ENCODE measurements at regions not wholly inside any gene's neighbourhood (a gene's known extent, or its start where the extent isn't known, plus 50 kb on each side); places are given as distances from the start of the nearest gene placed in this dataset.

DNA sequence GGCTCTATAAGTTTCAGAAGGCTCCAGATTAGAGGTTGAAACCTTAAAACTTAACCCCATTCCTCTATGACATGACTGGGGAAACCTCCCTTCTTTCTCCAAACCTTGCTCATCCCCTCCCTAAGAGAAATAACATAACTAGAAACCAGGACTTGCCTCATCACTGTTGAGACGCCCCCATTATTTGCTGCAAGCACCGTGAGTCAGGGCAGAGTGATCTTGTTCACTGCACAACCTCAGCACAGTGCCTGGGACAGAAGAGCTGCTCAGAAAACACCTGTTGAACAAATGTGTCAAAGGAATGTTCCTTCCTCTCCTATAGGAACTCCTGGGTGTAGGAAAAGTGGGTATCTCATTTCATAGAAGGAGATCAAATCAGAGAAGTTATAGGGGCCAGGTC lies 132.7 kb upstream of the CTAGE1 start:
- no peak for DNase-seq
- TF ChIP-seq, protein P1, sequence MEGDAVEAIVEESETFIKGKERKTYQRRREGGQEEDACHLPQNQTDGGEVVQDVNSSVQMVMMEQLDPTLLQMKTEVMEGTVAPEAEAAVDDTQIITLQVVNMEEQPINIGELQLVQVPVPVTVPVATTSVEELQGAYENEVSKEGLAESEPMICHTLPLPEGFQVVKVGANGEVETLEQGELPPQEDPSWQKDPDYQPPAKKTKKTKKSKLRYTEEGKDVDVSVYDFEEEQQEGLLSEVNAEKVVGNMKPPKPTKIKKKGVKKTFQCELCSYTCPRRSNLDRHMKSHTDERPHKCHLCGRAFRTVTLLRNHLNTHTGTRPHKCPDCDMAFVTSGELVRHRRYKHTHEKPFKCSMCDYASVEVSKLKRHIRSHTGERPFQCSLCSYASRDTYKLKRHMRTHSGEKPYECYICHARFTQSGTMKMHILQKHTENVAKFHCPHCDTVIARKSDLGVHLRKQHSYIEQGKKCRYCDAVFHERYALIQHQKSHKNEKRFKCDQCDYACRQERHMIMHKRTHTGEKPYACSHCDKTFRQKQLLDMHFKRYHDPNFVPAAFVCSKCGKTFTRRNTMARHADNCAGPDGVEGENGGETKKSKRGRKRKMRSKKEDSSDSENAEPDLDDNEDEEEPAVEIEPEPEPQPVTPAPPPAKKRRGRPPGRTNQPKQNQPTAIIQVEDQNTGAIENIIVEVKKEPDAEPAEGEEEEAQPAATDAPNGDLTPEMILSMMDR (IDR thresholded peaks at IDR 0.05), result no peak
- ATAC-seq, result no peak
- H3K27ac ChIP-seq, result no peak overlapping the region
- H3K4me1 ChIP-seq, result no peaks in the 10 kb centered on the region
- no peaks in the 10 kb centered on the region for H3K9me3 ChIP-seq
- no peak overlapping the region for H3K4me3 ChIP-seq
- no peaks in the 10 kb centered on the region for H3K27me3 ChIP-seq
- H3K36me3 ChIP-seq, result no peaks in the 10 kb centered on the region
- intact Hi-C loops (cut with DNase I), result no loop called here

DNA sequence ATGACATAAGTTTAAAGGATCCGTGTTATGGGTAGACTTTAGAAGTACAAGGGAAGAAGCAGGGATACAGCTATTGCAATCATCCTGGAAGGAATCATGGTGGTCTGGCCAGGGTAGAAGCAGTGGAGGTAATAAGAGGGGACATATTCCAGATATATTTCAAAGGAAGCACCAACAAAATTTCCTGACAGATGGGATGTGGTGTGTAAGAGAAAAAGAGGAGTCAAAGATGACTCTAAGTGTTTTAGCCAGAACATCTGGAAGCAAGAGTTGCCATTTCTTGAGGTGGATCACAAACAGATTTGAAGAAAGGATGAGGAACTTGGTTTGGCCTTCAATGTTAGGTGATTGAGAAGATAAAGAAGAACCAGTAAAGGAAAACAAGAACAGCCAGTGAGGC lies 133.1 kb upstream of the CTAGE1 start:
- DNase-seq, result no peak
- intact Hi-C loops (cut with DNase I), result no loop called here

DNA sequence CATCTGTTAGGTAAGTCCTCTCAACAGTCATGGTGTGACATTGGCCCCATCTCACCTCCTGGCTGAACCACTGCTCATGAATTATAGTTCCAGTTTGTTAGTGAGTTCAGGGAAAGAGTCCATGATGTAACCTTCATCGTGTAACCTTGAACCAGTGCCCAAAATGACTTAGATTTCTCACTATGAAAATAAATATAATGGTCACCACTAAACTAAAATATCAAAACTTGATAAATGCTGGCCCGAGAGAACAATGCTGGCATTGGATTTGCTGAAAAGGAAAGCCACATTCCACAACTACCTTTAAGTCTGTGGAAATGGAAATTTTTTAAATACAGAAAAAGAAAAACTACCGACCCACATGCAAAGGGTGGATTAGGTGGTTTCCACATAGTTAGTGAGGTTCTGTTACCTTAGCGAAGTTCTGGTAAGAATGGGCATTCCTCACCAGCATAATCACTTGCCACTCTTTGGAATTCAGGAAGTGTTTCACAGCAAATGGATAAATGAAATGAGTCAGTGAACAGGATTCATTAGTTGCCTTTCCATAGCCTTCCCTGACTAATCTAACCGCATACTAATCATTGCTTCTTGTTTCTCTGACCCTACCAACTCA lies 133.9 kb upstream of the CTAGE1 start:
- no peak for DNase-seq
- no peaks in the 10 kb centered on the region for H3K36me3 ChIP-seq
- no peaks in the 10 kb centered on the region for H3K9me3 ChIP-seq
- TF ChIP-seq, protein P1 (IDR thresholded peaks at IDR 0.05), result no peak
- H3K4me3 ChIP-seq, result no peak overlapping the region
- H3K27ac ChIP-seq, result no peak overlapping the region
- H3K4me1 ChIP-seq, result no peaks in the 10 kb centered on the region
- H3K27me3 ChIP-seq, result no peaks in the 10 kb centered on the region
- intact Hi-C loops (cut with DNase I), result no loop called here
- peak; percentile 54 for ATAC-seq

More for the DNA sequence above, 133.1 kb upstream of the CTAGE1 start:
- no peaks in the 10 kb centered on the region for H3K27me3 ChIP-seq
- no peaks in the 10 kb centered on the region for H3K4me1 ChIP-seq
- H3K27ac ChIP-seq, result no peak overlapping the region
- H3K4me3 ChIP-seq, result no peak overlapping the region
- no peak for ATAC-seq
- no peaks in the 10 kb centered on the region for H3K9me3 ChIP-seq
- TF ChIP-seq, protein P1 (IDR thresholded peaks at IDR 0.05), result no peak
- no peaks in the 10 kb centered on the region for H3K36me3 ChIP-seq

DNA sequence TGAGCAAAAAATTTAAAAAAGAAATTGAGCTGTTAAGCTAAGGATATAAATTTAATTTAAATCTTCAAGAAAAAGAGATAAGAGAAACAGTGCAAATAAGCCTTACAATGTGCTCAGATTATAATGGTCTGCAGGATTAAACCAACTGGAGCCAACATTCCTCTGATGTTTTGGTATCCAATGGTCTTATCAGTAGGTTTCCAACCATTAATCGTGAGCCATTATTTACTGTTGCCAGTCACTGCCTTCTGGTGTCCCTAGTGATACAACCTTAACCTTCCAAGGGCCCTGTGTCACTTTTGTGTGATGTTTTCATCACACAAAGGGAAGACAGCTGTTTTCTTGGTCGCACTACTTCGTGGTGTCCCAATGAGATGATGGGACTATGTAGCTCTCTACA lies 134.5 kb upstream of the CTAGE1 start:
- no peak for DNase-seq
- no peak for ATAC-seq
- Histone ChIP-seq H3K4me1 (no peaks in the 10 kb centered on the region), H3K27me3 (peaks cover 0 to 4% of the 10 kb centered on the region in 2 donors), H3K27ac (no peak overlapping the region), H3K9me3 (no peaks in the 10 kb centered on the region), H3K36me3 (no peaks in the 10 kb centered on the region), H3K4me3 (no peak overlapping the region)
- TF ChIP-seq, protein P1 (IDR thresholded peaks at IDR 0.05), result no peak
- intact Hi-C loops (cut with DNase I), result no loop called here

DNA sequence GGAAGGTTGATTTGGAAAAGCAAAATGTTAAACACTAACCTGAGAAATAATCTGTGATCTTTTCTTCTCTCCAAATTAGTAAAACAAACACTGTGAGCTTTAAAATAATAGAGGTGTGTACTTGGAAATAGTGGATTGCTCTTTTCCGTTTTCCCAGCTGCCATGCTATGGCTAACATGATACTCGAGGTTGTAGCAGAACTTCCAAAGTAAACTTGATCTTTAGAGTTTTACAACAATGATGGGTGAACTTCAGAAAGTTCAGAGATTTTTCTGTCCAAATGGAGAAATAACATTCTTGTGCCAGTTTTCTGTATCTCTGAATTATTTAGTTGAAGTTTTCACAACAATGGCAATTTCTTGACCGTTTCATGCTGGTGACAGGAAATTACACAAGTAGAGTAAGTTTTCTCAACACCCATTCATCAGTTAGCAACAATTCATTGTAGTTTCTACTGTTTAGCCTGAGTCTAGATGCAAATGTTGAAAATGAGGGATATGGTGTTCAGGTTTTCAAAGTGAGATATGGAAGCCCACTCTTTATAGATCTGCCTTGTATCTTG lies 135.3 kb upstream of the CTAGE1 start:
- H3K36me3 ChIP-seq, result no peaks in the 10 kb centered on the region
- no peaks in the 10 kb centered on the region for H3K4me1 ChIP-seq
- no peak overlapping the region for H3K27ac ChIP-seq
- no peak for DNase-seq
- ATAC-seq, result no peak
- TF ChIP-seq, protein P1 (IDR thresholded peaks at IDR 0.05), result no peak
- H3K4me3 ChIP-seq, result no peak overlapping the region
- intact Hi-C loops (cut with DNase I), result no loop called here
- H3K9me3 ChIP-seq, result no peaks in the 10 kb centered on the region
- peaks cover 0 to 9% of the 10 kb centered on the region in 2 donors for H3K27me3 ChIP-seq
